HUES64 (cell line): ENCODE measurements at regions not wholly inside any gene's neighbourhood (a gene's known extent, or its start where the extent isn't known, plus 50 kb on each side); places are given as distances from the start of the nearest gene placed in this dataset.

Experiments
- H3K27ac ChIP-seq: 2 replicates; pipeline ENCODE4 v1.7.0; 2013; ENCODE audit warnings: low read depth, low read length, inconsistent platforms
- H3K27me3 ChIP-seq: 2 replicates; pipeline ENCODE4 v1.6.1; 2013; ENCODE audit warnings: mild to moderate bottlenecking, low read length; ENCODE audit not compliant: insufficient read depth
- H3K36me3 ChIP-seq: 2 replicates; pipeline ENCODE4 v1.6.1; 2013; ENCODE audit warnings: mild to moderate bottlenecking, low read length; ENCODE audit not compliant: insufficient read depth
- H3K4me1 ChIP-seq: 2 replicates; pipeline ENCODE4 v1.6.1; 2013; ENCODE audit warnings: mild to moderate bottlenecking, low read length, moderate library complexity; ENCODE audit not compliant: insufficient read depth
- H3K4me3 ChIP-seq: 2 replicates; pipeline ENCODE4 v1.5.1; 2013; ENCODE audit warnings: mild to moderate bottlenecking, low read length, moderate library complexity
- H3K9ac ChIP-seq: 2 replicates; pipeline ENCODE4 v1.6.1; 2013; ENCODE audit warnings: mild to moderate bottlenecking, low read depth, low read length
- H3K9me3 ChIP-seq: 2 replicates; pipeline ENCODE4 v1.6.1; 2013; ENCODE audit warnings: low read depth, low read length; ENCODE audit not compliant: insufficient read depth
- WGBS: fragments of 150-250, 120-280 bp; methylation state at CpG from one replicate; pipeline ENCODE4 v1.1.7; 2013; ENCODE audit warnings: missing lambda C conversion rate; 5-methylcytosine and 5-hydroxymethylcytosine counted together

DNA sequence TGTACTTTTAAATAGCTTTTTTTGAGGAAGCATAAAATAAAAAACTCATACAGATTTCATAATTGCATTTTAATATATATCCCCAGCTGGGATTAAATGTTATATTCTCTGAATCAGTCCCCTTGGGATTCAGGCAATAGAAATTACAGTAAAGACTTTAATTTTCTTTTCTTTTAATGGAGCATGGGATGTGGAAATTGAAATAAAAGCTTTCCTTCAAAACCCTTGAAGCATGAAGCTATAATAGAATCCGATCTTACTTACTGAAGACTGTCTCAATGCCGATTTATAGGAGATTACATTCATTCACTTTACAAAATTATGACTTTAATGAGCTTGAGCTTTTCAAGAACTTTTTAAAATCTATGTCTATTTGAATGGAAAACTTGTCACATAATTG is 243.4 kb downstream of the SPRY2 start:
- H3K36me3 ChIP-seq = no peaks in the 10 kb centered on the region
- no peak overlapping the region for H3K4me3 ChIP-seq
- 100% methylated on average over 2 of the region's 2 CpGs for WGBS

DNA sequence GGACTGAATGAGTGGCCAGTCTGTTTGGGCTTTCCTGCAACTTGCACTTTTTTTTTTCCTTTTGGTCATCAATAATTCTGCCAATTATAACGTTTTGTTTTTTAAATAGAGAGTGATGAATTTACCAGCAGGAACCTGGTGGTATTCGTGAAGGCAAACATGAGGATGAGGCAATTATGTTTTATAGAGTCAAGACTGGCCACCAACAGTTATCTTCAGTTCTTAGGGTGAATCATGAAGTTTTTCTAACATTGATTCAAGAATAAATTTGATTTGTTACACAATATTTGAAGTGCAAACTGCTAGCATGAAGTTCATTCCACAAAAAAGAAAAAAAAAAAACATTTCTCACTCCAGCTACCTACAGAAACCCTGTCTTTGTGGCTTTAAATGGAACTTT is 244.5 kb downstream of the SPRY2 start:
- no peaks in the 10 kb centered on the region for H3K36me3 ChIP-seq
- H3K9me3 ChIP-seq = no peaks in the 10 kb centered on the region
- H3K27ac ChIP-seq = no peak overlapping the region
- H3K27me3 ChIP-seq = no peaks in the 10 kb centered on the region
- H3K4me3 ChIP-seq = no peak overlapping the region
- H3K9ac ChIP-seq = no peak overlapping the region
- WGBS = 16% methylated on average over 2 of the region's 2 CpGs
- peaks cover 15% of the 10 kb centered on the region for H3K4me1 ChIP-seq

More for the DNA sequence above, 243.4 kb downstream of the SPRY2 start:
- no peaks in the 10 kb centered on the region for H3K9me3 ChIP-seq
- H3K27me3 ChIP-seq = no peaks in the 10 kb centered on the region
- H3K27ac ChIP-seq = no peak overlapping the region
- H3K9ac ChIP-seq = no peak overlapping the region
- peaks cover 15% of the 10 kb centered on the region for H3K4me1 ChIP-seq

DNA sequence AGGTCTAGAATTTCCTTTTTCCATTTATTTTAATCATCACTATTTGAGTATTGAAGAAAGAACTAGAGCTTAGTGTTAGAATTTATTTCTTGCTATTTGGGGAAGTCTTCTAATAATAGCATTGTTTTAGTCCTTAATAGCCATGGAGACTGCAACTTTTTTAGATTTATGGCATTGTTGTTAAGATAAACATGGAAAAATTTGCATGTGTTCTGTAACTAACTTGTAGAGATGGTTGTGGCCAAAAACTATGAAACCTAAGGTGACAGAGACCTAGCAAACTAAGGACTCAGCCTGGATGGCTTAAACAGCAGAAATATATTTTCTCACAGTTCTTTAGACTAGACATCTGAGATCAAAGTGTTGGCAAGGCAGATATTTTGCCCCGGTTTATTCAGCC is 246.4 kb downstream of the SPRY2 start:
- H3K9me3 ChIP-seq = no peaks in the 10 kb centered on the region
- no peaks in the 10 kb centered on the region for H3K36me3 ChIP-seq
- no peaks in the 10 kb centered on the region for H3K27me3 ChIP-seq
- no peak overlapping the region for H3K27ac ChIP-seq
- no CpG with 5 or more reads among the region's 1 CpG for WGBS
- no peak overlapping the region for H3K9ac ChIP-seq
- no peak overlapping the region for H3K4me3 ChIP-seq
- peaks cover 15% of the 10 kb centered on the region for H3K4me1 ChIP-seq

DNA sequence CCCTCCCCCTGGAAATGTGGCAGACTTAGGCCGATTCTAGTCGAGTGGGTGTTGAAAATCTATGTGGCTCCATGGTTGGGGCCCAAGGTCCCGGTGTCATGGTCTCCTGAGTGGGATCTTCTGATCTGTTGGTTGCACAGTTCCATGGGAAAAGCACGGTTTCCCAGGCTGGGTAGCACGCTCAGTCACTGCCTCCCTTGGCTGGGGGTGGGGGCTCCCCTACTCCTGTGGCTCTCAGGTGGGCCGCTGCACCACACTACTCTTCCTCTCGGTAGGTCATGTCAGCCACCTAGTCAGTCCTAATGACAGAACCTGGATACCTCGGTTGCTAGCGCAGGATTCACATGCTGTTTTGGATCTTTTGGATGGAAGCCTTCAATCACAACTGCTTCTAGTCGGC is 247.0 kb downstream of the SPRY2 start:
- 96% methylated on average over 10 of the region's 10 CpGs for WGBS
- H3K27ac ChIP-seq = no peak overlapping the region
- H3K9me3 ChIP-seq = no peaks in the 10 kb centered on the region
- H3K4me1 ChIP-seq = peaks cover 15% of the 10 kb centered on the region
- H3K36me3 ChIP-seq = no peaks in the 10 kb centered on the region
- H3K4me3 ChIP-seq = no peak overlapping the region
- H3K9ac ChIP-seq = no peak overlapping the region
- H3K27me3 ChIP-seq = no peaks in the 10 kb centered on the region

DNA sequence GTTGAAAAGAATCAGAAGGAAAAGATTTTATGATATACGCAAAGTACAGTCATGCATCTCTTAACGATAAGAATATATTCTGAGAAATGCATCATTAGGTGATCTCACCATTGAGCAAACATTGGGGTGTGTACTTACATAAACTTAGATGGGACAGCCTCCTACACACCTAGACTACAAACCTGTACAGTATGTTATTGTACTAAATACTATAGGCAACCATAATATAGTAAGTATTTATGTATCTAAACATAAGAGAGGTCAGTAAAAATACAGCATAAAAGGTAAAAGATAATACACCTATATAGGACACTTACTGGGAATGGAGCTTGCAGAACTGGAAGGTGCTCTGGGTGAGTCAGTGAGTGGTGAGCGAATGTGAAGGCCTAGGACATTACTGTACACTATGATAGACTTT is 254.6 kb downstream of the SPRY2 start:
- Histone ChIP-seq H3K4me1 (peaks cover 34% of the 10 kb centered on the region), H3K9ac (no peak overlapping the region), H3K27ac (no peak overlapping the region), H3K4me3 (no peak overlapping the region), H3K36me3 (no peaks in the 10 kb centered on the region), H3K9me3 (no peaks in the 10 kb centered on the region), H3K27me3 (no peaks in the 10 kb centered on the region)
- WGBS = 100% methylated on average over 2 of the region's 3 CpGs

DNA sequence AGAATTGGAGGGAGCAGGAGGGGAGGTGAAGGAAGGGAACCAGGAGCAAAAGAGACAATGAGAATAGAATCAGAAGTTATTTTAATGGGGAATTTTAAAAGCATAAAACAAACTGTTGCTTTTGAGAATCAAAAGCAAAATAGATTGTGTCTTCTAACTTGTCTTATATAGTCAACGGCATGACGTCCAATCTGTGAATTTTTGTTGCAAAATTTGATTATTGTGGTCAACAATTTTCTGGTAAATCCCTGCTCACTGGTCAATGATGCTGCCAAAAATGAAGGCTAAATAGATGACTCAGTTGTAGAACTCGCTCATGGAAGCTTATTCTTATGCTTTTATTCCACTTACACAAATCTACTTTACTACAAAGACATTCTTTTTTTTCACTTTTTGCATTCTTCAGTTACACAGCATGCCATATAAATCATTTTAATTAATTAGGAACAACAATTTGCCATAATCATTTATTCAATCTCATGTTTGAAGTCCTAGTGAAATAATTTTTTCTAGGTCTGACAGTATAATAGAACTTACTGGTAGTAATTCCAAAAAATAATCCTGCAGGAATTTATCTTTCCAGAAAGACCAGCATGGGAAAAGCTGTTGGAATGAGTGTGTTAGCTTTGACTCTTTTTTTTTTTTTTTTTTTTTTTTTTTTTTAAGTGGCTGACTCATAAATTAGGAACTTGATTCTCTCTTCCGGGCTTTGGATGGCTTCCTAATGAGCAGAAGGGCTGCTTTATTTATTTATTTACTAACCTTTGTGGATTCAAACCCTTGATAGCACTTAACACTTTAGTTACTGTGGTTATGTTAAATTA is 256.9 kb downstream of the SPRY2 start:
- H3K36me3 ChIP-seq = no peaks in the 10 kb centered on the region
- peaks cover 38% of the 10 kb centered on the region for H3K4me1 ChIP-seq
- peak overlapping the region; percentile 22; the same call in 1 of the 2 replicates for H3K9ac ChIP-seq
- H3K9me3 ChIP-seq = no peaks in the 10 kb centered on the region
- H3K4me3 ChIP-seq = no peak overlapping the region
- no peaks in the 10 kb centered on the region for H3K27me3 ChIP-seq
- peak overlapping the region; percentile 45; the same call in 1 of the 2 replicates for H3K27ac ChIP-seq
- 69% methylated on average over 3 of the region's 4 CpGs for WGBS

DNA sequence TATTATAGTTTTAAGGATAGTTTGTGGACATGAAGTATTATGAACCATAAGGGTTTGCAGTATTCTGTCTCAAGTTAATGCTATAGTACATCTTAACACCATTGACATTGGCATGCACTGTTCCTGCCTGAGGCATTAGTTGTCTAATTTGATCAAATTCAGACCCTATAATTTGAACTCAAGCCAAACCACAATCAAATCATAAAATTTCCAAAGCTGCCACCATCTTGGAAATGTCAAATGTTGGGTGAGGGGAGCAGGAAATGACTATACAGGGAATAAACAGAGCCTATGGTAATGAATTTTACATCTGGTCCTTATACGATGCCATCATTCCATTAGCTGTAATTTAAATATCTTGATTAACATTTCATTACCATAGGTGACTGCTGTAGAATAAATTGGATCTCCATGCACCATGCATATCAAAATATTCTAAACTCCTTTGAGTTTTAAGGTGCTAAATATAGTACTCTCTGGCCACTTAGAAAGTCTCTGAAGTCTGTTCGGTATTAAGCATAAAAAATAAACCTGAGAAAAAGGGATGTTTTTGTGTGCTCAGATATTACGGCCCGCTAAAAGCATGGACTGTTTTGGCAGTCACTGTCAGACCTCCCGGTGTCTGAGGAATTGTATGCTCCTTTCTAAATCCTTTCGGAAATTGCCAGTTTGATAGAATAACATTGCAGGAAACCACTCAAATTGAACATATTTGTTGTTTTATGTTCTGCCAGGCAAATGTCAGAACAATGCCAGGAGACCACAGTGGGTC is 257.7 kb downstream of the SPRY2 start:
- Histone ChIP-seq H3K27ac (no peak overlapping the region), H3K9ac (no peak overlapping the region), H3K27me3 (no peaks in the 10 kb centered on the region), H3K36me3 (no peaks in the 10 kb centered on the region), H3K4me1 (peaks cover 38% of the 10 kb centered on the region), H3K4me3 (no peak overlapping the region), H3K9me3 (no peaks in the 10 kb centered on the region)
- 88% methylated on average over 5 of the region's 6 CpGs for WGBS

DNA sequence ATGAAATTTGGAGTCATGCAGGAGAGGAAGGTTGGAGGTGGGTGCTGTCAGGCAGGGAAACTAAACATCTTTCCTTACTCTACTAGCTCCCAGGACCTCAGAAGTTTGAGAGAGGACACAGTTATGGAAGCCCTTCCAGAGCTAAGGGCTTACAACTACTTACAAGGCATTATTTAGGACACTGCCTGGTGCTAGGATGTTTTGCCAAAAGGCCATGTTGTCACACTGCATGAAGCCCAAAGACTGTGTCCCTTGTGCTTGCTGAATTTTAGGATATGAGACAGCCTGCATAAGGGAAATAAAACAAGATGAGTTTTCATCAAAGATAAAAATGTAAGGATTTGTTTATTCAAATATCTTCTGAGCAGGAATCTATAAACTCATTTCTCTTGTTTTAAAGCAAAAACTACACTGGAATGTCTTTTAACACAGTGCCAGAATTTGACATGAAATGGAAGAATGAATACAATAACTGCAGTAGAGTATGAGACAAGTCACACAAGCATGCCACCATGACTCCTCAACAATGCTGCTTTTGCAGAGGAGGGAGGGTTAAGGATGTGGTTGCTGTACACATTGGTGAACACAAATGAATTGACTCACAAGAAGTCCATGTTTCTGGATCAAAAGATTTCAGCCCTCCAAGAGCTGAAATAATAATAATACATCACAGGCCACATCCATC is 258.4 kb downstream of the SPRY2 start:
- H3K4me1 ChIP-seq = peaks cover 38% of the 10 kb centered on the region
- H3K27me3 ChIP-seq = no peaks in the 10 kb centered on the region
- H3K36me3 ChIP-seq = no peaks in the 10 kb centered on the region
- H3K9ac ChIP-seq = no peak overlapping the region
- H3K9me3 ChIP-seq = no peaks in the 10 kb centered on the region
- no peak overlapping the region for H3K4me3 ChIP-seq
- no peak overlapping the region for H3K27ac ChIP-seq

DNA sequence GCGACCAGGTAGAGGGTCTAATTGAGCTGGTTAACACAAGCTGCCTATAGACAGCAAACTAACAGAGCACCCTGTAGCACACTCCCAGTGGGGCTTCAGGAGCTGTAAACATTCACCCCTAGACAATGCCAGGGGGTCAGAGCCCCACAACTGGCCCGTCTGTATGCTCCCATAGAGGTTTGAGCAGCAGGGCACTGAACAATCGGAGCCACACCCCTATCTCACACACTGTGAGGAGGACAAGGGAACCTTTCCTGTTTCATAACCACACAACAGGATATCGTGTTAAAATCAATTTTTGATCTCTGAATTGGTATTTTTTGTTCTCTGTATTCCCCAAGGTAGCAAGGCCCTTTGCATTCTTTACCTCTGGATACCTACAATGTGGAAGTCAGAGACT is 266.1 kb downstream of the SPRY2 start:
- no peaks in the 10 kb centered on the region for H3K9me3 ChIP-seq
- H3K4me3 ChIP-seq = no peak overlapping the region
- H3K27ac ChIP-seq = no peak overlapping the region
- no peaks in the 10 kb centered on the region for H3K36me3 ChIP-seq
- H3K27me3 ChIP-seq = no peaks in the 10 kb centered on the region
- 98% methylated on average over 3 of the region's 4 CpGs for WGBS
- no peak overlapping the region for H3K9ac ChIP-seq
- H3K4me1 ChIP-seq = peaks cover 13% of the 10 kb centered on the region; the same call in 1 of the 2 replicates

DNA sequence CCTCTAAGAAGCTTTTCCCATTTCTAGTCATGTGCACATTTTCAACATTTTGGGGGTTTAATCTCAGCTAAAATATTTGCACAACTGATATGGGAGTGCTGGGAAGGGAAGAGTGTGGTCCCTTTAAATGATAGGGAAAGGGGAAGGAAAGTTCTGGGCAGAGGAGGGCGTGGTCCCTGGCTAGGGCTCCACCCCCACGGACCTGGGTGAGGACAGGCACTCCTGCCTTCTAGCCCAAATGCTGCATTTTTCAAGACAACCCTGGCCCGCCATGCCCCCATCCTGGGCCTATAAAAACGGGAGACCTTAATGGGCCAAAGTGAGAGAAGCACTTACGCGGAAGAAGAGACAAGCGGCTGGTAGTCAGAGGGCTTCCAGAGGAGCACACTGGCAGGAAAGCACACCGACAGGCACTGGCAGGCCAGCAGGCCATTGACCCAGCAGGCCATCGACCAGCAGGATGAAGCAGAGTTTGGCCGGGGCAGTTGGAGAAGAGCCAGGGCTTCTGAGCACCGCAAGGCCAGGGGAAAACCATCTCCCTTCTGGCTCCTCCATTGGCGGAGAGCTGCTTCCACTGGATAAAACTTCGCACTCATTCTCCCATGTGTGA is 266.7 kb downstream of the SPRY2 start:
- no peak overlapping the region for H3K4me3 ChIP-seq
- 92% methylated on average over 13 of the region's 13 CpGs for WGBS
- no peak overlapping the region for H3K9ac ChIP-seq
- H3K4me1 ChIP-seq = peaks cover 15% of the 10 kb centered on the region; the same call in 1 of the 2 replicates
- H3K27me3 ChIP-seq = no peaks in the 10 kb centered on the region
- no peaks in the 10 kb centered on the region for H3K36me3 ChIP-seq
- H3K27ac ChIP-seq = no peak overlapping the region
- H3K9me3 ChIP-seq = no peaks in the 10 kb centered on the region

DNA sequence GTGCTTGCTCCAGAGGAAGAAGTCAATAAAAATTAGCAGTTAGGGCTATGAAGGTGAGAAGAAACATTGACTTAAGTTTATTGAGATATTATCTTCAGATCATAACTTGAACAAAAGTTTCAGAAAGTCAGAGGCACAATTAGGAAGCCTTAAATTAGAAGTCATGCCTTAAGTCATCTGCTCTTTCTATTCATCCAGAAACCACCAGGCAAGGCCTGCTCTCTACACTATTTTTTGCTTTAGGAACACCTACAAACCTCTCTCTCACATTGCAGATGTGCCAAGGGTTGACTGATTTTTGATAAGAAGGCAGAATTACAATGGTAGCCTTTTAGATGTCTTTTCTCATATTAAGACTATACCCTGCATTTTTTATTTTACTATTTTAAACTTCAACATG is 268.7 kb downstream of the SPRY2 start:
- Histone ChIP-seq H3K9ac (no peak overlapping the region), H3K4me3 (no peak overlapping the region), H3K9me3 (no peaks in the 10 kb centered on the region), H3K27ac (no peak overlapping the region), H3K36me3 (no peaks in the 10 kb centered on the region), H3K27me3 (no peaks in the 10 kb centered on the region), H3K4me1 (peaks cover 15% of the 10 kb centered on the region; the same call in 1 of the 2 replicates)
